Right lobe of liver (tissue), 6 donors: ENCODE measurements at regions not wholly inside any gene's neighbourhood (a gene's known extent, or its start where the extent isn't known, plus 50 kb on each side); places are given as distances from the start of the nearest gene placed in this dataset.

Source experiments
- ATAC-seq, 4 donors: fragments of 200-7000 bp; cut with Tn5 transposase; one replicate each; pipeline ENCODE4 v1.9.1; 2020; ENCODE audit warnings: mild to moderate bottlenecking in 4 of 4, moderate library complexity in 4 of 4
- DNase-seq, 3 donors: peaks; one replicate each; pipeline ENCODE4 v3.0.0-alpha.2; 2020
- H3K27ac ChIP-seq, 3 donors: fragments of 200-600 bp; one replicate each; pipeline ENCODE4 v1.8.0; 2022
- H3K27me3 ChIP-seq, 2 donors: fragments of 200-600 bp; one replicate each; pipeline ENCODE4 v1.8.0; 2022
- H3K36me3 ChIP-seq, 4 donors: fragments of 200-600 bp; sonication (generic) in 1 of 4; one replicate each; pipeline versions ENCODE4 v1.5.1 to v1.8.0; 2017 to 2022; ENCODE audit warnings: control low read depth in 1 of 4
- H3K4me1 ChIP-seq, 4 donors: fragments of 200-600 bp; sonication (generic) in 1 of 4; one replicate each; pipeline versions ENCODE4 v1.5.1 to v1.8.0; 2017 to 2022; ENCODE audit warnings: control low read depth in 1 of 4
- H3K4me3 ChIP-seq, 3 donors: fragments of 200-600 bp; one replicate each; pipeline ENCODE4 v1.8.0; 2022
- H3K9me3 ChIP-seq, 4 donors: fragments of 200-600 bp; sonication (generic) in 1 of 4; one replicate each; pipeline versions ENCODE4 v1.5.1 to v1.8.0; 2017 to 2022; ENCODE audit warnings: control low read depth in 1 of 4
- POLR2A ChIP-seq: fragments of 450-650 bp; IDR thresholded peaks from one replicate; pipeline ENCODE4 v1.6.1; 2017; ENCODE audit warnings: antibody characterized with exemption, mild to moderate bottlenecking
- WGBS: methylation state at CpG from one replicate; pipeline ENCODE4 v1.1.6; 2018; ENCODE audit warnings: low coverage, low lambda C conversion rate; ENCODE audit not compliant: insufficient coverage; ENCODE audit errors: missing lambda C conversion rate; 5-methylcytosine and 5-hydroxymethylcytosine counted together
- intact Hi-C, 2 donors: fragments of 100-400 bp; cut with DNase I; formaldehyde crosslinking; loops; one replicate each; pipeline versions ENCODE4 v1.11.2 to v1.14.1; 2022
- TF ChIP-seq, protein P1 (sequence below), 4 donors: fragments of 200-600 bp in 3 of 4; fragments of 450-650 bp in 1 of 4; IDR thresholded peaks; one replicate each; pipeline versions ENCODE4 v1.5.1 to v1.8.0; 2016 to 2022; ENCODE audit warnings: antibody characterized with exemption in 4 of 4, mild to moderate bottlenecking in 2 of 4
- donor health status: DM: no; HTN: yes; CAD: no.
- donor health status: DM: no; HTN: no; CAD: no.
- donor health status: DM: no; HTN: no; CAD: no.
- donor health status: DM: no; HTN: yes; CAD: no.
- donor health status: DM: no; HTN: yes; CAD: no.

- ATAC-seq: no peak
- Histone ChIP-seq H3K9me3 (no peaks in the 10 kb centered on the region), H3K36me3 (no peaks in the 10 kb centered on the region), H3K4me3 (no peak overlapping the region), H3K27ac (no peak overlapping the region), H3K4me1 (peaks cover 0 to 9% (median 0%) of the 10 kb centered on the region in 4 donors), H3K27me3 (no peaks in the 10 kb centered on the region)
- 58% methylated on average over 3 of the region's 4 CpGs for WGBS
- no peak for TF ChIP-seq POLR2A
- TF ChIP-seq, protein P1, sequence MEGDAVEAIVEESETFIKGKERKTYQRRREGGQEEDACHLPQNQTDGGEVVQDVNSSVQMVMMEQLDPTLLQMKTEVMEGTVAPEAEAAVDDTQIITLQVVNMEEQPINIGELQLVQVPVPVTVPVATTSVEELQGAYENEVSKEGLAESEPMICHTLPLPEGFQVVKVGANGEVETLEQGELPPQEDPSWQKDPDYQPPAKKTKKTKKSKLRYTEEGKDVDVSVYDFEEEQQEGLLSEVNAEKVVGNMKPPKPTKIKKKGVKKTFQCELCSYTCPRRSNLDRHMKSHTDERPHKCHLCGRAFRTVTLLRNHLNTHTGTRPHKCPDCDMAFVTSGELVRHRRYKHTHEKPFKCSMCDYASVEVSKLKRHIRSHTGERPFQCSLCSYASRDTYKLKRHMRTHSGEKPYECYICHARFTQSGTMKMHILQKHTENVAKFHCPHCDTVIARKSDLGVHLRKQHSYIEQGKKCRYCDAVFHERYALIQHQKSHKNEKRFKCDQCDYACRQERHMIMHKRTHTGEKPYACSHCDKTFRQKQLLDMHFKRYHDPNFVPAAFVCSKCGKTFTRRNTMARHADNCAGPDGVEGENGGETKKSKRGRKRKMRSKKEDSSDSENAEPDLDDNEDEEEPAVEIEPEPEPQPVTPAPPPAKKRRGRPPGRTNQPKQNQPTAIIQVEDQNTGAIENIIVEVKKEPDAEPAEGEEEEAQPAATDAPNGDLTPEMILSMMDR (IDR thresholded peaks at IDR 0.05): no peak
- DNase-seq: no peak
- intact Hi-C loops: no loop called here
These were observed 906.8 kb upstream of the NDST4 start for GRCh38 chr4:116020141-116020722.

DNA sequence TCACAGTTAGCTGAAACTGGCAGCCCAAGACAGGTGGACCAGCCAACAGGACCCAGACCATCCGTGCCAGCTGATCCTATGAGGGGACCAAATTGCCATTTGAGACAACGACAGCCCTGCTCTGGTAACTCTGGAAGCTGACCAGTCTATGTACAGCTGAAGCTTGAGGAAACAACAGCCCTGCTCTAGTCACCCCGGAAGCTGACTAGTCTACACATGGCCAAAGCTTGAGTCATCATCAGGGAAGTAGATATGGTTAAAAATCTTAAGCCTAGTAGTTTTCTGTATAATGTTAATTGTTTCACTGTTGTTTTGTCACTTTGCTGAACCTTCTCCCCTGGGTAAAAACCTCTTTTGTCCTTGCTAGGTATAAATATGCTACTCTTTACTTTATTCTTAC lies 905.4 kb upstream of the NDST4 start:
- ATAC-seq: no peak
- no peak overlapping the region for H3K4me3 ChIP-seq
- TF ChIP-seq, protein P1 (IDR thresholded peaks at IDR 0.05): no peak
- TF ChIP-seq POLR2A: no peak
- no peaks in the 10 kb centered on the region for H3K36me3 ChIP-seq
- intact Hi-C loops: no loop called here
- DNase-seq: no peak
- H3K4me1 ChIP-seq: no peaks in the 10 kb centered on the region
- no peak overlapping the region for H3K27ac ChIP-seq
- H3K27me3 ChIP-seq: no peaks in the 10 kb centered on the region
- no peaks in the 10 kb centered on the region for H3K9me3 ChIP-seq
- 64% methylated on average over 1 of the region's 3 CpGs for WGBS

- DNase-seq (no peak), ATAC-seq (no peak)
- no peak for TF ChIP-seq POLR2A
- TF ChIP-seq, protein P1 (IDR thresholded peaks at IDR 0.05): no peak
- intact Hi-C loops: no loop called here
- H3K27ac ChIP-seq: no peak overlapping the region
- 46% methylated on average over 2 of the region's 3 CpGs for WGBS
- H3K27me3 ChIP-seq: no peaks in the 10 kb centered on the region
- no peak overlapping the region for H3K4me3 ChIP-seq
- no peaks in the 10 kb centered on the region for H3K4me1 ChIP-seq
- no peaks in the 10 kb centered on the region for H3K9me3 ChIP-seq
- no peaks in the 10 kb centered on the region for H3K36me3 ChIP-seq
These were observed 902.8 kb upstream of the NDST4 start for GRCh38 chr4:116016201-116016600.

GRCh38 chr4:116015549-116015948 lies 902.1 kb upstream of the NDST4 start:
- H3K27me3 ChIP-seq: no peaks in the 10 kb centered on the region
- H3K9me3 ChIP-seq: no peaks in the 10 kb centered on the region
- no peak overlapping the region for H3K4me3 ChIP-seq
- no peaks in the 10 kb centered on the region for H3K36me3 ChIP-seq
- TF ChIP-seq, protein P1 (IDR thresholded peaks at IDR 0.05): no peak
- no peak for TF ChIP-seq POLR2A
- intact Hi-C loops: no loop called here
- H3K27ac ChIP-seq: no peak overlapping the region
- no peaks in the 10 kb centered on the region for H3K4me1 ChIP-seq
- ATAC-seq: no peak
- 72% methylated on average over 5 of the region's 5 CpGs for WGBS
- no peak for DNase-seq

DNA sequence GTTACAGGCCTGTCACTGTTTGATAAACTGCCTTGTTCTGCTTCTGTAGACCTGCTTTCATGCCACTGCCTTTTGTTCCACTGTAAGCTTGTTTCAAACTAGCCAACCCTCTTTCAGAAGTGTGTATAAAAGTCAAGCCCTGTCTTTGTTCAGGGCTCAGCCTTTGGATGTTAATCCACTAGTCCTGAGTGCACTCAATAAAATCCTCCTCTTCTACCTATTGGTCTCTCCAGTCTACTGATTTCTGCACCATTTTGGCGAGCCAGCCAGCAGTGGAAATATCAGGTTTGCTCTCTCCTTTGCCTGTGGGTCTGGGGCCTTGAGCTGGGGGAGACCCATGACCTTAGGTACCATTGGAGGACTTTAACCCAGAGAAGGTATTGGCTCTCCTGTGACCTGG lies 901.6 kb upstream of the NDST4 start:
- ATAC-seq (no peak), DNase-seq (no peak)
- Histone ChIP-seq H3K4me3 (no peak overlapping the region), H3K4me1 (no peaks in the 10 kb centered on the region), H3K27me3 (no peaks in the 10 kb centered on the region), H3K9me3 (no peaks in the 10 kb centered on the region), H3K36me3 (no peaks in the 10 kb centered on the region), H3K27ac (no peak overlapping the region)
- WGBS: 50% methylated on average over 1 of the region's 1 CpG
- TF ChIP-seq, protein P1 (IDR thresholded peaks at IDR 0.05): no peak
- no peak for TF ChIP-seq POLR2A
- intact Hi-C loops: no loop called here
